IMR-90 (cell line): ENCODE measurements at regions not wholly inside any gene's neighbourhood (a gene's known extent, or its start where the extent isn't known, plus 50 kb on each side); places are given as distances from the start of the nearest gene placed in this dataset.

ENCODE experiments used
- ATAC-seq: fragments of 200-7000 bp; cut with Tn5 transposase; 2 replicates; pipeline ENCODE4 v1.9.1; 2020; ENCODE audit warnings: low read depth, mild to moderate bottlenecking, moderate library complexity
- BruUV-seq: library from RNA; stranded (reverse); fragments of 400-500 nt; replicated peaks from 2 replicates; lab custom pipeline; 2021; lab: Mats Ljungman, UMichigan
- CTCF ChIA-PET: fragments of 300-600 bp; formaldehyde crosslinking; extraction: SDS; loops from one replicate; lab custom pipeline; 2021; ENCODE audit warnings: antibody characterized with exemption; lab: Yijun Ruan, JAX
- POLR2A ChIA-PET: fragments of 300-600 bp; sonication (Branson Sonifier 250); formaldehyde crosslinking; loops from one replicate; lab custom pipeline; 2022; ENCODE audit warnings: antibody characterized with exemption; ENCODE audit not compliant: unreplicated experiment; lab: Charles Lee
- DNase-seq: peaks from one replicate; pipeline ENCODE4 v3.0.0; 2013
- H2AFZ ChIP-seq: replicated peaks from 2 replicates; pipeline ENCODE3; 2013; ENCODE audit warnings: low read length, mild to moderate bottlenecking; ENCODE audit not compliant: poor library complexity
- H2AK5ac ChIP-seq: 2 replicates; pipeline ENCODE4 v1.6.1; 2013; ENCODE audit warnings: low read depth, low read length, inconsistent platforms
- H2AK9ac ChIP-seq: replicated peaks from 2 replicates; pipeline ENCODE3; 2013; ENCODE audit warnings: mild to moderate bottlenecking, low read depth, low read length, moderate library complexity; ENCODE audit not compliant: poor library complexity
- H2BK120ac ChIP-seq: 2 replicates; pipeline ENCODE4 v1.6.1; 2013; ENCODE audit warnings: low read depth, low read length, inconsistent platforms
- H2BK15ac ChIP-seq: 3 replicates; pipeline ENCODE4 v1.6.1; 2013; ENCODE audit warnings: low read depth, low read length, inconsistent platforms
- H2BK20ac ChIP-seq: 2 replicates; pipeline ENCODE4 v1.6.1; 2013; ENCODE audit warnings: low read depth, mild to moderate bottlenecking, inconsistent platforms, low read length, moderate library complexity
- H2BK5ac ChIP-seq: 2 replicates; pipeline ENCODE4 v1.6.1; 2013; ENCODE audit warnings: mild to moderate bottlenecking, low read depth, low read length, inconsistent platforms; ENCODE audit not compliant: poor library complexity, severe bottlenecking
- H3K14ac ChIP-seq: replicated peaks from 2 replicates; pipeline ENCODE4 v1.6.1; 2013; ENCODE audit warnings: low read depth, low read length, inconsistent platforms
- H3K18ac ChIP-seq: 2 replicates; pipeline ENCODE4 v1.6.1; 2013; ENCODE audit warnings: low read depth, low read length, control low read depth
- H3K23ac ChIP-seq: 2 replicates; pipeline ENCODE4 v1.6.1; 2013; ENCODE audit warnings: low read depth, low read length, inconsistent platforms
- H3K27ac ChIP-seq: 2 replicates; pipeline ENCODE4 v1.5.1; 2013; ENCODE audit warnings: mild to moderate bottlenecking, control low read depth, low read length; ENCODE audit not compliant: insufficient read depth
- H3K27me3 ChIP-seq: 2 replicates; pipeline ENCODE4 v1.6.1; 2013; ENCODE audit warnings: low read length; ENCODE audit not compliant: control insufficient read depth, insufficient read depth
- H3K36me3 ChIP-seq: 2 replicates; pipeline ENCODE4 v1.6.1; 2013; ENCODE audit warnings: low read length, mixed read lengths; ENCODE audit not compliant: control insufficient read depth, insufficient read depth
- H3K4ac ChIP-seq: 2 replicates; pipeline ENCODE4 v1.6.1; 2013; ENCODE audit warnings: low read depth, low read length, inconsistent platforms
- H3K4me1 ChIP-seq: 2 replicates; pipeline ENCODE4 v1.6.1; 2013; ENCODE audit warnings: low read length, mixed read lengths; ENCODE audit not compliant: control insufficient read depth, insufficient read depth
- H3K4me2 ChIP-seq: 2 replicates; pipeline ENCODE4 v1.6.1; 2013; ENCODE audit warnings: low read depth, mild to moderate bottlenecking, control low read depth, low read length, moderate library complexity
- H3K4me3 ChIP-seq: 2 replicates; pipeline ENCODE4 v1.5.1; 2013; ENCODE audit warnings: low read depth, mild to moderate bottlenecking, control low read depth, low read length, moderate library complexity; ENCODE audit not compliant: insufficient read depth
- H3K56ac ChIP-seq: 2 replicates; pipeline ENCODE4 v1.6.1; 2013; ENCODE audit warnings: low read length, inconsistent platforms; ENCODE audit not compliant: insufficient read depth; ENCODE audit errors: extremely low read depth
- H3K79me1 ChIP-seq, 2 experiments: 2 replicates each; pipeline ENCODE4 v1.6.1; 2013; ENCODE audit warnings: low read length in 2 of 2, inconsistent platforms in 1 of 2, low read depth in 1 of 2
- H3K9ac ChIP-seq: 2 replicates; pipeline ENCODE4 v1.6.1; 2013; ENCODE audit warnings: low read depth, low read length, control low read depth
- H3K9me1 ChIP-seq: 2 replicates; pipeline ENCODE4 v1.6.1; 2013; ENCODE audit warnings: low read length, inconsistent platforms; ENCODE audit not compliant: insufficient read depth
- H3K9me3 ChIP-seq: 2 replicates; pipeline ENCODE4 v1.6.1; 2013; ENCODE audit warnings: low read length; ENCODE audit not compliant: control insufficient read depth, insufficient read depth
- H4K20me1 ChIP-seq: 2 replicates; pipeline ENCODE4 v1.6.1; 2013; ENCODE audit warnings: low read length, inconsistent platforms; ENCODE audit not compliant: insufficient read depth
- H4K5ac ChIP-seq: 2 replicates; pipeline ENCODE4 v1.6.1; 2013; ENCODE audit warnings: mild to moderate bottlenecking, low read depth, low read length, control low read depth
- H4K8ac ChIP-seq, 2 experiments: 2 replicates each; pipeline ENCODE4 v1.6.1; 2013; ENCODE audit warnings: low read depth in 2 of 2, low read length in 2 of 2, control low read depth in 1 of 2, inconsistent platforms in 1 of 2
- H4K91ac ChIP-seq: 2 replicates; pipeline ENCODE4 v1.6.1; 2013; ENCODE audit warnings: low read depth, low read length, inconsistent platforms; ENCODE audit not compliant: insufficient read depth
- BHLHE40 ChIP-seq: fragments of 150-350 bp; IDR thresholded peaks from 2 replicates; pipeline ENCODE4 v1.6.1; 2016; ENCODE audit warnings: mild to moderate bottlenecking, low read depth, low read length
- CEBPB ChIP-seq: IDR thresholded peaks from 2 replicates; pipeline ENCODE4 v1.6.1; 2012; ENCODE audit warnings: low read depth, low read length, improper control_type of control experiment
- CHD1 ChIP-seq: IDR thresholded peaks from 2 replicates; pipeline ENCODE4 v1.6.1; 2012; ENCODE audit warnings: low read depth, low read length, improper control_type of control experiment
- CTCF ChIP-seq: conservative IDR thresholded peaks from 2 replicates; pipeline ENCODE4 v1.5.1; 2012; ENCODE audit warnings: mild to moderate bottlenecking, low read depth, low read length, improper control_type of control experiment
- ELK1 ChIP-seq: fragments of 150-350 bp; IDR thresholded peaks from 2 replicates; pipeline ENCODE4 v1.6.1; 2016; ENCODE audit warnings: low read depth, mild to moderate bottlenecking, low read length, moderate library complexity, borderline replicate concordance
- FOS ChIP-seq: fragments of 150-350 bp; IDR thresholded peaks from 2 replicates; pipeline ENCODE4 v1.6.1; 2016; ENCODE audit warnings: low read depth, low read length
- MAZ ChIP-seq: IDR thresholded peaks from 2 replicates; pipeline ENCODE4 v1.6.1; 2012; ENCODE audit warnings: low read depth, mild to moderate bottlenecking, low read length, improper control_type of control experiment, moderate library complexity, borderline replicate concordance
- MXI1 ChIP-seq: IDR thresholded peaks from 2 replicates; pipeline ENCODE4 v1.6.1; 2012; ENCODE audit warnings: low read depth, mild to moderate bottlenecking, low read length, moderate library complexity, borderline replicate concordance
- POLR2A ChIP-seq: IDR thresholded peaks from 2 replicates; pipeline ENCODE4 v1.6.1; 2012; ENCODE audit warnings: mild to moderate bottlenecking, low read depth, low read length
- RAD21 ChIP-seq: IDR thresholded peaks from 2 replicates; pipeline ENCODE4 v1.6.1; 2012; ENCODE audit warnings: low read length, improper control_type of control experiment
- RCOR1 ChIP-seq: IDR thresholded peaks from 2 replicates; pipeline ENCODE4 v1.6.1; 2012; ENCODE audit warnings: mild to moderate bottlenecking, low read length, improper control_type of control experiment; ENCODE audit not compliant: insufficient replicate concordance
- RFX5 ChIP-seq: IDR thresholded peaks from 2 replicates; pipeline ENCODE4 v1.8.0; 2012; ENCODE audit warnings: low read depth, mild to moderate bottlenecking, low read length, moderate library complexity
- SMC3 ChIP-seq: fragments of 150-350 bp; IDR thresholded peaks from 2 replicates; pipeline ENCODE4 v1.6.1; 2016; ENCODE audit warnings: low read depth, mild to moderate bottlenecking, antibody characterized with exemption, low read length, moderate library complexity
- USF2 ChIP-seq: fragments of 150-350 bp; IDR thresholded peaks from 2 replicates; pipeline ENCODE4 v1.6.1; 2017; ENCODE audit warnings: mild to moderate bottlenecking, antibody characterized with exemption, low read length, low read depth
- WGBS, 2 experiments: methylation state at CpG; one replicate each; pipeline versions ENCODE4 v1.1.5 to v1.1.7; 2013; ENCODE audit warnings: missing lambda C conversion rate in 2 of 2; ENCODE audit not compliant: insufficient read length in 1 of 2; ENCODE audit errors: extremely low coverage in 2 of 2; 5-methylcytosine and 5-hydroxymethylcytosine counted together
- dilution Hi-C: fragments of 300-500 bp; cut with HindIII; formaldehyde crosslinking; loops from one replicate; pipeline ENCODE4 v1.14.3; 2018; ENCODE audit warnings: low sequenced_read_pairs; ENCODE audit not compliant: unreplicated experiment
- in situ Hi-C: fragments of 300-500 bp; cut with MboI; formaldehyde crosslinking; loops from 3 replicates; pipeline ENCODE4 v1.14.3; 2019; ENCODE audit warnings: low sequenced_read_pairs, inconsistent platforms, mixed read lengths
- intact Hi-C: fragments of 100-400 bp; cut with micrococcal nuclease; formaldehyde crosslinking; loops from 2 replicates; pipeline ENCODE4 v1.10.0; 2022

GRCh38 chr2:190598621-190599020 lies 50.3 kb upstream of the NAB1 start:
- in situ Hi-C loops, result no loop called here
- no peaks in the 10 kb centered on the region for H3K36me3 ChIP-seq
- POLR2A ChIA-PET, result no interaction called here

More at GRCh38 chr2:190598621-190599020, 50.3 kb upstream of the NAB1 start:
- Histone ChIP-seq H2AK9ac (no peak overlapping the region), H4K8ac (no peak overlapping the region), H4K5ac (no peak overlapping the region), H3K4me3 (no peak overlapping the region), H2BK20ac (no peak overlapping the region), H3K23ac (no peak overlapping the region), H2AK5ac (no peak overlapping the region), H2AFZ (no peak overlapping the region), H3K14ac (no peak overlapping the region), H3K4ac (no peak overlapping the region), H2BK5ac (no peak overlapping the region), H3K27ac (no peak overlapping the region), H3K9ac (no peak overlapping the region), H3K4me2 (no peak overlapping the region), H3K9me1 (no peaks in the 10 kb centered on the region), H3K27me3 (no peaks in the 10 kb centered on the region), H3K4me1 (no peaks in the 10 kb centered on the region), H3K56ac (no peak overlapping the region), H3K79me1 (no peaks in the 10 kb centered on the region), H2BK120ac (no peak overlapping the region), H2BK15ac (no peak overlapping the region), H4K91ac (no peak overlapping the region), H3K18ac (no peak overlapping the region), H3K9me3 (no peaks in the 10 kb centered on the region), H4K20me1 (no peaks in the 10 kb centered on the region)
- no peak for DNase-seq
- no CpG with 5 or more reads among the region's 2 CpGs for WGBS, 2 experiments
- intact Hi-C loops, result no loop called here
- ATAC-seq, result no peak
- TF ChIP-seq CTCF, result no peak
- no peak for TF ChIP-seq FOS
- no peak for TF ChIP-seq RFX5
- no peak for TF ChIP-seq ELK1
- no peak for TF ChIP-seq CHD1
- TF ChIP-seq BHLHE40, result no peak
- no peak for TF ChIP-seq CEBPB
- TF ChIP-seq SMC3, result no peak
- no peak for TF ChIP-seq RAD21
- TF ChIP-seq USF2, result no peak
- no peak for TF ChIP-seq RCOR1
- TF ChIP-seq MAZ, result no peak
- no peak for TF ChIP-seq POLR2A
- TF ChIP-seq MXI1, result no peak
- dilution Hi-C loops, result no loop called here
- BruUV-seq, result no TSS peak
- CTCF ChIA-PET, result interaction anchor here (0.5 kb wide), 1 partner anchor 81 kb away, joined by 4 read pairs; no protein-coding TSS in a partner anchor
